ENCODE measurements at regions not wholly inside any gene's neighbourhood (a gene's known extent, or its start where the extent isn't known, plus 50 kb on each side); places are given as distances from the start of the nearest gene placed in this dataset.
"Not testable (repeated sequence)": the region's sequence is repeated elsewhere in the genome, so short reads cannot be mapped to it uniquely, and the experiment has no call there.

DNA sequence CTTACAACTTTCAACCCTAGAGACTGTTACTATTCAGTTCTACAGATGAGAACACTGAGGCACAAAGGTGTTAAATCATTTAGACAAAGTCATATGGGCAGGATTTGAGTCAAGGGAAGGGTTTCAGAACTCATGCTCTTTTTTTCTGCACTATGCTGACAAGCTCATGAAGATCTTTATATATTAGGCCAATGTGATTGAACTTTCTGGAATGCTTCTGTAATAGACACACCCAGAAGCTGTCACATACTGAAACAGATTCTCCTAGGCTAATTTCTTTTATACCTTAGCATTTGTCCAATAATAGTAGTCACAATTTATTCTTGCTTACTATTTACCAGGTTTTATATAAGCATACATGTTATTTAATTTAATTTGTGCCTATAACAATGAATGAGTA is 164.0 kb downstream of the ALG10B start:
- no peak for DNase-seq

GRCh38 chr12:38484821-38485449 is 168.4 kb downstream of the ALG10B start:
- no peak for DNase-seq

DNA sequence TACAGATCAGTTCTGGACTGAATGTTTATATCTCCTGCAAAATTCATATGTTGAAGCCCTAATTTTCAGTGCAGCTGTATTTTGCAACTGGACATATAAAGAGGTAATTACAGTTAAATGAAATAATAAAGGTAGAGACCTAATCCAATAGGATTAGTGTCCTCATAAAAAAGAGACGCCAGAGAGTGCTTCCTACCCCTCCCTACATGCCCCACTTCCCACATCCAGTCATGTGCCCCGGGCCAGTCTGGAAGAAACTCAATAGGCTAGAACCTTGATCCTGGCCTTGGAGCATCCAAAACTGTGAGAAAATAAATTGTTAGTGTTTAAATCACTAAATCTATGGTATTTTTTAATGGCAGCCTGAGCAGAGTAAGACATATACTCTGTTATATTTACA is 172.3 kb downstream of the ALG10B start:
- DNase-seq, result no peak

DNA sequence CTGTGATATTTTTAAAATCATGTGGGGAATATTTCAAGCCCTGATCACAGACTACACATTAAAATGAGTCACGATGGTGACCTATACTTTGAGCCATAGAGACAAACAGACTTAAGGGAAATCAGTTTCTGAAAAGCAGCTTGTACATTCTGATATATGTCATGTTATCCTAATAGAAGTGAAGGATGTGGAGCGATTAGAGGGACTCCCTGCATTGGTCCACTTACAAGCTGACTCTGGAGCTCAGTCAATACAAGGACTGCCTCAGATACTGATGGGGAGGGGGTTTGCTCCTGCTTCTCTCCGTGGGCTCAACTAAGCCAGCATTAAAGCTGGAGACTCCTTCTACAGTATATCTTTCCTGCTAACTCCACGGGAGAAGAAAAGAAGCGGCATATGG is 173.5 kb downstream of the ALG10B start:
- DNase-seq, result no peak

- DNase-seq, result no peak
Observed at GRCh38 chr12:38490941-38491340, 174.4 kb downstream of the ALG10B start.

GRCh38 chr12:38501481-38501880 is 184.9 kb downstream of the ALG10B start:
- DNase-seq, result no peak

- no peak for DNase-seq
Observed at GRCh38 chr12:38501991-38502390, 185.4 kb downstream of the ALG10B start.

GRCh38 chr12:38502415-38502814 is 185.8 kb downstream of the ALG10B start:
- DNase-seq, result no peak

GRCh38 chr12:38507839-38508238 is 191.3 kb downstream of the ALG10B start:
- no peak for DNase-seq

DNA sequence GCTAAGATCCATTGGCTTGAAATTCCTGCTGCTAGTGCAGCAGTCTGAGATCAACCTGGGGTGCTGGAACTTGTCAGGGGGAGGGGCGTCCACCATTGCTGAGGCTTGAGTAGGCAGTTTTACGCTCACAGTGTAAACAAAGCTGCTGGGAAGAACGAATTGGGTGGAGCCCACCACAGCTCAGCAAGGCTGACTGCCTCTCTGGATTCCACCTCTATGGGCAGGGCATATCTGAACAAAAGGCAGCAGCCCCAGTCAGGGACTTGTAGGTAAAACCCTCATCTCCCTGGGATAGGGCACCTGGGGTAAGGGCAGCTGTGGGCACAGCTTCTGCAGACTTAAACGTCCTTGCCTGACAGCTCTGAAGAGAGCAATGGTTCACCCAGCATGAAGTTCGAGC is 191.7 kb downstream of the ALG10B start:
- no peak for DNase-seq

- no peak for DNase-seq
Observed at GRCh38 chr12:38515912-38516311, 199.3 kb downstream of the ALG10B start.

GRCh38 chr12:38516418-38516817 is 199.8 kb downstream of the ALG10B start:
- DNase-seq, result no peak

- no peak for DNase-seq
Observed at GRCh38 chr12:38523920-38524319, 207.3 kb downstream of the ALG10B start.

DNA sequence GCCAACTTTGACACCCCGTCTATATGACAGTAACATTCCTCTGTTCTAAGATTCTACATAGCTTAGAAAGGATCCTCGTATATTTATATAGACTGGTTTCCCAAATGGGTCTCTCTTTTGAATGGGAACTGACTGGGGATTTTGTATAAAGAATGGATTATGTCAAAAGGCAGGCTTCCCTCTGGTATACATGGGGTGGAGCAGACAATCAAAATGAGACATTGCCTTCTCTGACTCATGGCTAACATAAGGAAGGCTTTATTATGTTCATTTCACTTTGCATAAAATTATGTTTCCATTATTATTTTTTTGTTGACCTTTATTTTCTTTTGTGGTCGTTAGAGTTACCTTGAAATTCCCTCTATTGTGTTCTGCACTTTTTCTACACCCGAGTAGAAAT is 211.1 kb downstream of the ALG10B start:
- no peak for DNase-seq

GRCh38 chr12:38528527-38528926 is 212.0 kb downstream of the ALG10B start:
- no peak for DNase-seq

DNA sequence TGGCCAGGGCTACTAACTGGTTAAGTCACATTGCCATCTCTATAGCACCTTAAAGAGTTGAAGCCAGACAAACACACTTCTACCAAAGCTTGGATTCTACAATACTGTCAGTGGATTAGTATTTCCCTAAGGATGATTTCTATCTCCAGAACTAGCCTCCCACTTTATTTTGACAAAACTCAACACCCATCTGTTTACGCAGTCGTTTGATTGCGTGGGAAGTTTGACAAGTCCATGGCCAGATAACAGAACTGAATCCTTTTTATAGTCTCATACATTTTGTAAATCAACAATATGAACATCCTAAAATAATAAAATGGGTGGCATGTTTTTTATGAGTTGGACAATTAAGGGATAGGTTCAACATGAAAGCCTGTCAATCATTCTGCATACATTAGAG is 212.7 kb downstream of the ALG10B start:
- DNase-seq, result not testable (repeated sequence)

GRCh38 chr12:38538319-38538718 is 221.7 kb downstream of the ALG10B start:
- no peak for DNase-seq

DNA sequence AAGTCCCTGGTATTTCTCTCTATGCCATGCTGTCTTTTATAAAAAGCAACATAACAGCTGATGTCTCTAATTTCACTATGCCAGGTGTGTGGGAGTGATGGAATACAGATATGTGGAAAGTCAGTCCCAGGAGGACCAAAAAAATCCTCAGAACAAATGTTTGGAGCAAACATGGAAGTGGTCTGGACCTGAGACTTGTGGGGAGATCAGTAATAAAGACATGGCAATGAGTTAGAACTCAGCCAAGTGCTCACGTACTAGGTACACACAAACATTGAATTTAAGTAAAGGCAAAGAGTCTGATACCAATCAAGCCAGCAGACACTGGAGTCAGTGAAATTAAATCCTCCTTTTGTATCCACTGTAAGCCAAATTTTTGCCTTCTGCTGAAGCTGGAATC is 223.6 kb downstream of the ALG10B start:
- no peak for DNase-seq

DNA sequence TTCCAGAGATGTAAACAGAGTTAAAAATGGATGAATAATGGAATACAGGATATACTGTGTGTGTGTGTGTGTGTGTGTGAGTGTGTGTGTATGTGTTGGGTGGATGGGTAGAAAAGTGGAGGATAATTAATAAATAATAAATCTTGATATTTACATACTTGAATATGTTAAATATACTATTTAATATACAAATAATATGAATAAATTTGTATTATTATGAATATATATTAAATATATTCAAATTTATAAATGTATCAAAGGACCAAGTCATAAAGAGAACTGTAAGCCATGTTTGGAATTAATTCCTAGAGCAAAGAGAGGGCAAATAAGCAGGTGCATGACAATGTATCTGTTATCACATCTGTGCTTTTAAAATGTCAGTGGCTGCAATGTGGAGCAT is 225.3 kb downstream of the ALG10B start:
- no peak for DNase-seq

DNA sequence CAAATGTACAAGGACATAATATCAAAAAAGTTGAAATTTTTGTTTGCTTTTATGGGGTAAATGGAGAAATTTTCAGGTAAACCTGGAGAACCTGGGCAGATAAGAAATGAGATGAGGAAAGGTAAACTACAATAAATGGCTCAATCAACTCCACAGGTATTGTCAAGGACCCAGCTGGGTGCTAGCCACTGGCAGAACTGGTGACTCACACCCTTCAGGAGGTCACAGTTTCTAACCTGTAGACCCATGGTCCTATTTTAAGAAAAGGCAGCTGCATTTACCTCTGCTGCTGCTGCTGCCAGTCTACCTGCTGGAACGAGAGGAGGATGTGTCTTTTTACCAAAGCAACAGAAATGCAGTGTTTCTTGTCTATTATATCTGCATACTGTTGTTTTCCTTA is 226.6 kb downstream of the ALG10B start:
- DNase-seq, result no peak

GRCh38 chr12:38544330-38545066 is 227.9 kb downstream of the ALG10B start:
- no peak for DNase-seq

DNA sequence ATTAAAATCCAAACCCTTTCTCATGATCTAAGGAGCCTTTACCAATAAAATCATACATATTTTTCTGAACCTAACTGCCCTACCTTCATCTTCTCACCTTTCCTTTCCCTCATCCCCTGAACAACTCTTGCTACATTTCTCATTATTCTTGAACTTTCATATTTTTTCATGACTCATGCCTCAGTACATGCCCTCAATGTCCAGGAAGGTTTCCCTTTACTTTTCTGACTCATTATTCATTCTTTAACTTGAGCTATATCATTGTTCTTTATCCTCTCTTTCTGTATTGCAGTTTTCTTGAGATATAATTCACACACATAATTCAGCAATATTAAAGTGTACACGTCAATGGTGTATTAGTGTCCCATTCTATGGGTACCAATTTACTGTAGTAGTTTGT is 231.0 kb downstream of the ALG10B start:
- DNase-seq, result no peak
